Aorta (tissue), 5 donors: ENCODE measurements at regions not wholly inside any gene's neighbourhood (a gene's known extent, or its start where the extent isn't known, plus 50 kb on each side); places are given as distances from the start of the nearest gene placed in this dataset.
"Not testable (repeated sequence)": the region's sequence is repeated elsewhere in the genome, so short reads cannot be mapped to it uniquely, and the experiment has no call there.

Experiments used
- ATAC-seq: fragments of 200-7000 bp; cut with Tn5 transposase; one replicate; pipeline ENCODE4 v1.9.1; 2022; ENCODE audit warnings: moderate library complexity; ENCODE audit not compliant: low FRiP score
- DNase-seq, 2 donors: peaks; one replicate each; pipeline ENCODE4 v3.0.0-alpha.2; 2020
- H3K27ac ChIP-seq, 2 donors: one replicate each; pipeline ENCODE4 v1.5.1; 2013; ENCODE audit warnings: low read length in 2 of 2, mild to moderate bottlenecking in 2 of 2, moderate library complexity in 2 of 2, control low read depth in 1 of 2, inconsistent platforms in 1 of 2, low read depth in 1 of 2
- H3K27me3 ChIP-seq, 2 donors: one replicate each; pipeline ENCODE4 v1.6.1; 2013; ENCODE audit warnings: control low read depth in 1 of 2, low read length in 1 of 2, mild to moderate bottlenecking in 1 of 2, moderate library complexity in 1 of 2; ENCODE audit not compliant: insufficient read depth in 2 of 2, control insufficient read depth in 1 of 2
- H3K36me3 ChIP-seq, 2 donors: one replicate each; pipeline ENCODE4 v1.6.1; 2013; ENCODE audit warnings: control low read depth in 1 of 2, low read length in 1 of 2, mild to moderate bottlenecking in 1 of 2; ENCODE audit not compliant: insufficient read depth in 2 of 2, control insufficient read depth in 1 of 2
- H3K4me1 ChIP-seq, 2 donors: one replicate each; pipeline ENCODE4 v1.6.1; 2013; ENCODE audit warnings: low read length in 2 of 2, control low read depth in 1 of 2, mild to moderate bottlenecking in 1 of 2, moderate library complexity in 1 of 2; ENCODE audit not compliant: insufficient read depth in 2 of 2, control insufficient read depth in 1 of 2
- H3K4me3 ChIP-seq, 2 donors: one replicate each; pipeline ENCODE4 v1.5.1; 2013; ENCODE audit warnings: low read length in 2 of 2, control low read depth in 1 of 2, mild to moderate bottlenecking in 1 of 2
- H3K9me3 ChIP-seq: one replicate; pipeline ENCODE4 v1.6.1; 2013; ENCODE audit warnings: mild to moderate bottlenecking, low read length; ENCODE audit not compliant: control insufficient read depth
- WGBS, 2 donors: extraction: QIAGEN DNeasy Blood & Tissue Kit; methylation state at CpG; one replicate each; pipeline ENCODE4 v1.1.7; 2013; 5-methylcytosine and 5-hydroxymethylcytosine counted together
- intact Hi-C, 2 donors: fragments of 100-400 bp; cut with DNase I; formaldehyde crosslinking; loops; one replicate each; pipeline versions ENCODE4 v1.14.2 to v1.15.0; 2022
- donor health status: healthy with polysubstance abuse.
- donor health status: Bipolar disorder and iron deficiency.
- donor health status: DM: no; HTN: no; CAD: no.
- donor health status: DM: no; HTN: no; CAD: no.
- donor health status: DM: yes; HTN: yes; CAD: no.

DNA sequence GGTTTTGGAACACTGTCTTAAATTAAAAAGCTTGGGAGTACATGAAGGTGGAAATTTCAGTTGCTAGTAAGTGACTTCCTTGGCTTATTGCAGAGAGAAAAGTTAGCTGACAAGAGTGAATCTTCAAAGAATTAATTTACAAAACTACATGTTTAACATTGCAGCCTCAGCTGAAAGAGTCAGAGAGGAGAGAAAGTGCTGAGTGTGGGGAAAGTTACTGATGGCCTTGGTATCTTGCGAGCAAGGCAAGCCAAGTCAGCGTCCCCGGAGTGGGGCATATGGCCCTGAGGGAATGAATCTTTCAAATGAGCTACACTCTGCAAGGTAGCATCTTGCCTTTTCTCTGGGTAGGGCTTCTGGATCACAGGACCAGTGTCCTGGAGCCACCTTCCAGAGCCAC, 131.3 kb downstream of the LPIN1 start:
- Histone ChIP-seq H3K4me1 (no peaks in the 10 kb centered on the region), H3K36me3 (no peaks in the 10 kb centered on the region), H3K4me3 (no peak overlapping the region), H3K27me3 (no peaks in the 10 kb centered on the region), H3K27ac (no peak overlapping the region), H3K9me3 (no peaks in the 10 kb centered on the region)
- 90 to 92% methylated on average over 3 of the region's 3 CpGs for WGBS, 2 donors
- ATAC-seq (no peak), DNase-seq (no peak)
- intact Hi-C loops: no loop called here

DNA sequence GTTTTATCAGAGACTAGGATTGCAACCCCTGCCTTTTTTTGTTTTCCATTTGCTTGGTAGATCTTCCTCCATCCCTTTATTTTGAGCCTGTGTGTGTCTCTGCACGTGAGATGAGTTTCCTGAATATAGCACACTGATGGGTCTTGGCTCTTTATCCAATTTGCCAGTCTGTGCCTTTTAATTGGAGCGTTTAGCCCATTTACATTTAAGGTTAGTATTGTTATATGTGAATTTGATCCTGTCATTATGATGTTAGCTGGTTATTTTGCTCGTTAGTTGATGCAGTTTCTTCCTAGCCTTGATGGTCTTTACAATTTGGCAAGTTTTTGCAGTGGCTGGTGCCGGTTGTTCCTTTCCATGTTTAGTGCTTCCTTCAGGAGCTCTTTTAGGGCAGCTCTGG, 138.8 kb downstream of the LPIN1 start:
- H3K27ac ChIP-seq, H3K4me3 ChIP-seq, ATAC-seq, intact Hi-C loops, DNase-seq, H3K27me3 ChIP-seq, H3K9me3 ChIP-seq, H3K36me3 ChIP-seq, H3K4me1 ChIP-seq: not testable (repeated sequence)
- WGBS, 2 donors: 75 to 93% methylated on average over 3 to 4 of the region's 4 CpGs

DNA sequence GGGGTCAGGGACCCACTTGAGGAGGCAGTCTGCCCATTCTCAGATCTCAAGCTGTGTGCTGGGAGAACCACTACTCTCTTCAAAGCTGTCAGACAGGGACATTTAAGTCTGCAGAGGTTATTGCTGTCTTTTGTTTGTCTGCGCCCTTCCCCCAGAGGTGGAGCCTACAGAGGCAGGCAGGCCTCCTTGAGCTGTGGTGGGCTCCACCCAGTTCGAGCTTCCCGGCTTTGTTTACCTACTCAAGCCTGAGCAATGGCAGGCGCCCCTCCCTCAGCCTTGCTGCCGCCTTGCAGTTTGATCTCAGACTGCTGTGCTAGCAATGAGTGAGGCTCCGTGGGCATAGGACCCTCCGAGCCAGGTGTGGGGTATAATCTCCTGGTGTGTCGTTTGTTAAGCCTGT, 140.5 kb downstream of the LPIN1 start:
- WGBS, 2 donors: 89 to 90% methylated on average over 8 of the region's 8 CpGs
- DNase-seq: not testable (repeated sequence)

DNA sequence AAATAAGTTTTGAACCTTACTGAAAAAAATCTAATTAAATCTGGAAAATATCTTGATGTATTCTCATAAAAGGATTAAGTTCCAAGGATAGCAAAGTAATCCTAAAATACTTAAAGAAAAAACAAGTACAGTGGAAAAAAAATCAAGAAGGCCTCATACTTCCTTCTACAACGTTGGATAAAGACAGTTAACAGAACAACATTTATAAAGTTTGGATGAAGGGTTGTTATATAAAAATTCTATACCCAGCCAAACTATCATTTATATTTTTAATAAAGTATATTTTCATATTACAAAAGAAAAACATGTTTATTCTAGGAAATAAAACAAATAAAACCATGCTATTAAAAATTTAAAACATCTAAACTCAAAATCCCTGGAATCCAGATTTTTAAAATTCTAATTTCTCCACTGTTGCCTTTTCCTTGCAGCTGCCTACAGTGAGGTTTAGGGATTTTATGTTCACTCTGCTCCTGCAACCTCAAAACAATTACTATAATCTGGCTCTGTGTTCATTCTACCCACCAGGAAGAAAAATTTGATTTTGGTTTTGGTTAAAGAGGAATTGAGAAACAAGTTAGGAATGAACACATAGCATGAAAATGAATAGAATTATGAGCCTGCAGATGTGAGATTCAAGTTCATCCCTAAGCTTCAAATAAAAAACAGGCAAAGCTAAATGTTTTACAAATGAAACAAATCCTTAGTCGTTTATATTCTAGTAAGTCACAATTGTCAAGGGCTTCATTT, 142.8 kb downstream of the LPIN1 start:
- Histone ChIP-seq H3K4me1 (no peaks in the 10 kb centered on the region), H3K9me3 (no peaks in the 10 kb centered on the region), H3K36me3 (no peaks in the 10 kb centered on the region), H3K27me3 (no peaks in the 10 kb centered on the region), H3K27ac (no peak overlapping the region), H3K4me3 (no peak overlapping the region)
- ATAC-seq (no peak), DNase-seq (no peak)
- 55 to 59% methylated on average over 2 of the region's 2 CpGs for WGBS, 2 donors
- intact Hi-C loops: no loop called here

More for the DNA sequence above, 140.5 kb downstream of the LPIN1 start:
- H3K27ac ChIP-seq, H3K9me3 ChIP-seq, H3K27me3 ChIP-seq, intact Hi-C loops, ATAC-seq, H3K36me3 ChIP-seq, H3K4me1 ChIP-seq, H3K4me3 ChIP-seq: not testable (repeated sequence)

DNA sequence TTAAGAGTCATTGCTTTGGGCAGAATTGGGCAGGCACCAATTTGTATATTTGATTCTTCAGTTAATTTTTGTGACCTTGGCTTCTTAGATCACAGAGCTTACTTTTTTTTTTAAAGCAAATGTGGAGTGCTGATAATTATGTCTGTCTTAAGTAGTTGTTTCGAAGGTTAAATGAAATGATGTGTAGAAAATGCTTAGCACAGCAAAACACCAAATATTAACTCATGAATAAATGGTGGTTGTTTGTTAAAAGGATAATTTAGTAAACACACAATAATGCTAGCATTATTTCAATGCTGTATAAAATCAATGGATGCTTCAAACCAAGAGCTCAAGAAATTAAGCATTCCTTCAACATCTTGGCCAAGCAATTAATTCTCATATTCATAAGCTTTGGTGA, 143.4 kb downstream of the LPIN1 start:
- DNase-seq (no peak), ATAC-seq (no peak)
- Histone ChIP-seq H3K4me3 (no peak overlapping the region), H3K4me1 (no peaks in the 10 kb centered on the region), H3K9me3 (no peaks in the 10 kb centered on the region), H3K36me3 (no peaks in the 10 kb centered on the region), H3K27ac (no peak overlapping the region), H3K27me3 (no peaks in the 10 kb centered on the region)
- WGBS, 2 donors: 81 to 95% methylated on average over 1 of the region's 1 CpG
- intact Hi-C loops: loop anchor here in 1 of 2 donors (10.0 kb wide), 1 partner anchor 1335 kb away; no protein-coding TSS in a partner anchor

DNA sequence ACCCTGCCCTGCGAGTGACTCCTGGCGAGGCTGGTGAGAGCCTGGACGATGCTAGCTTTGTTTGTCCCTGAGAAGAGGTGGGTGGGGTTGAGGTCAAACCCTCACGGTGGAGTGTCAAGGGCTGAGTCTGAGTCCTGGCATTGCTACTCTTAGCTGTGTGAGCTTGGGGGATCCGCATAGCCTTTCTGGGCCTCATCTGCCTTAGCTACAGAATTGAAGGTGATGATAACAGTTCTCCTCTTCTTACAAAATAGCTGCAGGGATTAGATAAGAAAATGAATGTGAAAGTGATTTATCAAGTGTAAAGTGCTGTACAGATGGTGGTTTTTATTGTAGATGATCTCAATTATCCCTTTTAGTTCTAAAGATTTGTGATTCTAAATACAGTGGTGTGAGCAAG, 144.6 kb downstream of the LPIN1 start:
- no peak for DNase-seq
- WGBS, 2 donors: 82 to 85% methylated on average over 5 of the region's 5 CpGs
- no peaks in the 10 kb centered on the region for H3K36me3 ChIP-seq
- no peaks in the 10 kb centered on the region for H3K4me1 ChIP-seq
- no peaks in the 10 kb centered on the region for H3K27me3 ChIP-seq
- no peak overlapping the region for H3K4me3 ChIP-seq
- no peaks in the 10 kb centered on the region for H3K9me3 ChIP-seq
- intact Hi-C loops: loop anchor here in 1 of 2 donors (10.0 kb wide), 1 partner anchor 1334 kb away; no protein-coding TSS in a partner anchor
- no peak for ATAC-seq
- H3K27ac ChIP-seq: no peak overlapping the region

DNA sequence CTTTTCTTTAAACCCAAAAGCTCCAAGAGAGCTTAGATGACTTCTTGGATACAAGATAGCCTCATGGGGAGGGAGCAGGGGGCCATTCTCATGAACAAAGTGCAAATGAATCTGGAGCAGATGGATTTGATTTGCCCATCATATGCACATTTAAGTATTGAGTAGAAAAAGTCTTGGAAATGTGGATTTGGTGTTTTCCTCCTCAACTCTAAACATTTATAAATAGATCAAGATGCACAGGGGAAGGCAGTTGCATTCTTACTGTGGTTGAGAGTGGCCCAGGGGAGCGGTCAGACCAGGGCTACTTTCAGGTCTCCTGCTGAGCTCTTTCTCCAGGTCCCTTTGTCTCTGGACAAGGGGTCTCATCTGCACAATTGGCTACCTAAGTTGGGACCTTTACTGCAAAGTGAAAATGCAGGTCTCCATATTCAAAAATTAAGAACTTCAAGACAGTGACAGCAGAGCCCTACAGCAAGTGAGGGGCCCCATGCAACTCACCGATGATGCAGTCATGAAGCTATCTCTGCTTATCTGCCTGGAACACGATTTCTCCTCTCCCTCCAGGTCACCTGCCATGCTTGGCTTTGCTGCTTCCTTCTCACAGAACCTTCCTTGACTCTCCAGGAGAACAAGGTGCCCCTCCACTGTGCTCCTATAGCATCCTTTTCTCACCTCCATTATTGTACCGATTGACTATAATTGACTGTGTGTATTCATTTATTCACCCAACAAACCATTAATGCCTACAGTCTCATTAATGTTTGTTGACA, 145.4 kb downstream of the LPIN1 start:
- WGBS, 2 donors: 84 to 93% methylated on average over 4 of the region's 4 CpGs
- intact Hi-C loops: loop anchor here in 1 of 2 donors (10.0 kb wide), 1 partner anchor 1333 kb away; no protein-coding TSS in a partner anchor
- H3K4me3 ChIP-seq: no peak overlapping the region

DNA sequence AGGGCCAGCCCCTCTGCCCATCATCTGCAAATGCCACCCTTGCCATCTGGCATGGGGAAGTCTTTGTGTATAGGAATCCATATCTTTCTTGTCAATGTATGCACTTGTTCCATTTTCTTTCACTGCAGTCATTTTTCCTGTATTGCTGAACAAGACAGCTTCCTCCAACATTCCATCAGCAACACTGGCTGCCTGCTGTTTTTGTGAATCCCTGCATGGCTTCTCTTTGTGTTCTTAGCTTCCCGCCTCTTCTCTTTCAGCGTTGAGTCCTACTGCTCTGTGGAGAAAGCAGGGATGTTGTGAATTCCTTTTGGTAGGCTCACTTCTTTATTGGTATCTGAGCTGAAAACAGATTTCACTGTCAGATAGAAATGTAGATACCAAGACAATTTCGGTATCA, 150.0 kb downstream of the LPIN1 start:
- H3K36me3 ChIP-seq: no peaks in the 10 kb centered on the region
- DNase-seq: no peak
- no peak overlapping the region for H3K27ac ChIP-seq
- H3K9me3 ChIP-seq: no peaks in the 10 kb centered on the region
- ATAC-seq: no peak
- no peaks in the 10 kb centered on the region for H3K4me1 ChIP-seq
- H3K27me3 ChIP-seq: no peaks in the 10 kb centered on the region
- intact Hi-C loops: loop anchor here in 1 of 2 donors (10.0 kb wide), 1 partner anchor 1328 kb away; no protein-coding TSS in a partner anchor
- no peak overlapping the region for H3K4me3 ChIP-seq
- WGBS, 2 donors: 63 to 67% methylated on average over 3 of the region's 3 CpGs

More for the DNA sequence above, 145.4 kb downstream of the LPIN1 start:
- ATAC-seq: no peak
- Histone ChIP-seq H3K9me3 (no peaks in the 10 kb centered on the region), H3K27ac (no peak overlapping the region), H3K36me3 (no peaks in the 10 kb centered on the region), H3K4me1 (no peaks in the 10 kb centered on the region), H3K27me3 (no peaks in the 10 kb centered on the region)
- no peak for DNase-seq
